ENCODE measurements at regions not wholly inside any gene's neighbourhood (a gene's known extent, or its start where the extent isn't known, plus 50 kb on each side); places are given as distances from the start of the nearest gene placed in this dataset.
"Not testable (repeated sequence)": the region's sequence is repeated elsewhere in the genome, so short reads cannot be mapped to it uniquely, and the experiment has no call there.

GRCh38 chr1:146599906-146600305, 338.2 kb upstream of the NBPF12 start:
- not testable (repeated sequence) for H3K4me2 ChIP-seq (ENCODE audit: insufficient read depth, insufficient read length, low read length); H3K27me3 Mint-ChIP-seq (ENCODE audit: low read depth); H3K18ac ChIP-seq (ENCODE audit: insufficient read length, low read depth, low read length); DNase-seq; H2BK120ac ChIP-seq (ENCODE audit: low read depth, low read length, poor library complexity, severe bottlenecking); H3K56ac ChIP-seq (ENCODE audit: insufficient read length, low read depth, low read length); H2BK15ac ChIP-seq (ENCODE audit: low read depth, low read length); H3K27ac ChIP-seq (ENCODE audit: insufficient read length, low read depth, low read length); H3K79me1 ChIP-seq (ENCODE audit: insufficient read depth, low read depth, low read length, poor library complexity, severe bottlenecking); H3K27ac Mint-ChIP-seq; H3K27me3 ChIP-seq (ENCODE audit: insufficient read depth, low read length); H3K23me2 ChIP-seq (ENCODE audit: insufficient read length, low read depth, low read length, poor library complexity, severe bottlenecking); H3K4me1 Mint-ChIP-seq; H4K5ac ChIP-seq (ENCODE audit: insufficient read length, low read depth, low read length); H4K8ac ChIP-seq (replicated peaks; ENCODE audit: insufficient read length, low read depth, low read length); H4K20me1 ChIP-seq (ENCODE audit: control insufficient read depth, insufficient read depth, insufficient read length); H3K79me2 ChIP-seq (ENCODE audit: insufficient read depth, low read length); H3K4me3 Mint-ChIP-seq; H3K9ac ChIP-seq (ENCODE audit: extremely low read depth, insufficient read length, low read length); H3K9me3 Mint-ChIP-seq; H3K36me3 Mint-ChIP-seq (ENCODE audit: insufficient read depth in 1 of 3, low read depth in 3 of 3); H3K4ac ChIP-seq (ENCODE audit: low read depth, low read length); H2BK5ac ChIP-seq (ENCODE audit: insufficient read length, low read length); H4K91ac ChIP-seq (ENCODE audit: insufficient read length, low read depth, low read length); H2BK12ac ChIP-seq (ENCODE audit: insufficient read length, low read depth, low read length); H3K4me1 ChIP-seq (ENCODE audit: insufficient read depth, low read length); H3T11ph ChIP-seq (ENCODE audit: low read length); H2AFZ ChIP-seq (ENCODE audit: low read length); H3K9me3 ChIP-seq (ENCODE audit: control insufficient read depth, low read depth, low read length); H2AK5ac ChIP-seq (ENCODE audit: insufficient read length, low read length); H2BK20ac ChIP-seq (ENCODE audit: low read depth, low read length, poor library complexity, severe bottlenecking); H3K23ac ChIP-seq (ENCODE audit: insufficient read length, low read depth, low read length); H3K14ac ChIP-seq (ENCODE audit: insufficient read depth, low read length)
- no CpG with 5 or more reads among the region's 3 CpGs for WGBS (ENCODE audit: extremely low coverage, insufficient read length, low lambda C conversion rate)

- not testable (repeated sequence) for H2BK5ac ChIP-seq (ENCODE audit: insufficient read length, low read length); H3K23ac ChIP-seq (ENCODE audit: insufficient read length, low read depth, low read length); DNase-seq; H4K91ac ChIP-seq (ENCODE audit: insufficient read length, low read depth, low read length); H3K14ac ChIP-seq (ENCODE audit: insufficient read depth, low read length); H3K4me3 Mint-ChIP-seq; H3K4me1 Mint-ChIP-seq; H4K20me1 ChIP-seq (ENCODE audit: control insufficient read depth, insufficient read depth, insufficient read length); H3K27me3 Mint-ChIP-seq (ENCODE audit: low read depth); H3K9ac ChIP-seq (ENCODE audit: extremely low read depth, insufficient read length, low read length); H3K27ac Mint-ChIP-seq; H2AK5ac ChIP-seq (ENCODE audit: insufficient read length, low read length); H3K4me2 ChIP-seq (ENCODE audit: insufficient read depth, insufficient read length, low read length); H4K8ac ChIP-seq (replicated peaks; ENCODE audit: insufficient read length, low read depth, low read length); H3T11ph ChIP-seq (ENCODE audit: low read length); H3K27me3 ChIP-seq (ENCODE audit: insufficient read depth, low read length); H2BK15ac ChIP-seq (ENCODE audit: low read depth, low read length); H3K79me2 ChIP-seq (ENCODE audit: insufficient read depth, low read length); H3K23me2 ChIP-seq (ENCODE audit: insufficient read length, low read depth, low read length, poor library complexity, severe bottlenecking); H3K27ac ChIP-seq (ENCODE audit: insufficient read length, low read depth, low read length); H3K18ac ChIP-seq (ENCODE audit: insufficient read length, low read depth, low read length); H3K9me3 ChIP-seq (ENCODE audit: control insufficient read depth, low read depth, low read length); H2BK20ac ChIP-seq (ENCODE audit: low read depth, low read length, poor library complexity, severe bottlenecking); H3K4me1 ChIP-seq (ENCODE audit: insufficient read depth, low read length); H3K9me3 Mint-ChIP-seq; H2BK12ac ChIP-seq (ENCODE audit: insufficient read length, low read depth, low read length); H3K4ac ChIP-seq (ENCODE audit: low read depth, low read length); H2BK120ac ChIP-seq (ENCODE audit: low read depth, low read length, poor library complexity, severe bottlenecking); H4K5ac ChIP-seq (ENCODE audit: insufficient read length, low read depth, low read length); H3K79me1 ChIP-seq (ENCODE audit: insufficient read depth, low read depth, low read length, poor library complexity, severe bottlenecking); H2AFZ ChIP-seq (ENCODE audit: low read length); H3K36me3 Mint-ChIP-seq (ENCODE audit: insufficient read depth in 1 of 3, low read depth in 3 of 3); H3K56ac ChIP-seq (ENCODE audit: insufficient read length, low read depth, low read length)
- WGBS (ENCODE audit: extremely low coverage, insufficient read length, low lambda C conversion rate): no CpG with 5 or more reads among the region's 1 CpG
Measured at GRCh38 chr1:146581229-146581628, 352.4 kb upstream of the NOTCH2NLA start.
